CD14-positive monocyte (primary cell): ENCODE measurements at regions not wholly inside any gene's neighbourhood (a gene's known extent, or its start where the extent isn't known, plus 50 kb on each side); places are given as distances from the start of the nearest gene placed in this dataset.

ENCODE experiments used
- DNase-seq, 3 donors: peaks; one replicate each; pipeline ENCODE4 v3.0.0-alpha.2; 2011 to 2022
- H2AFZ ChIP-seq: 2 replicates; pipeline ENCODE4 v1.6.0; 2012; ENCODE audit warnings: mild to moderate bottlenecking, low read depth, low read length, inconsistent platforms; ENCODE audit not compliant: insufficient read depth, poor library complexity, severe bottlenecking
- H3K27ac ChIP-seq, 2 donors: 1 replicate in 1 of 2; 2 replicates in 1 of 2; pipeline ENCODE4 v1.5.1; 2012 to 2013; ENCODE audit warnings: low read length in 2 of 2, control low read depth in 1 of 2, inconsistent platforms in 1 of 2, low read depth in 1 of 2, mild to moderate bottlenecking in 1 of 2
- H3K27me3 ChIP-seq, 2 donors: one replicate each; pipeline versions ENCODE4 v1.6.0 to v1.6.1; 2011 to 2013; ENCODE audit warnings: low read length in 2 of 2; ENCODE audit not compliant: control insufficient read depth in 2 of 2, insufficient read depth in 2 of 2
- H3K36me3 ChIP-seq, 2 donors: replicated peaks in 1 of 2; 1 replicate in 1 of 2; 2 replicates in 1 of 2; pipeline versions ENCODE4 v1.5.1 to v1.6.1; 2012 to 2013; ENCODE audit warnings: low read length in 2 of 2, control low read depth in 1 of 2, inconsistent platforms in 1 of 2, mild to moderate bottlenecking in 1 of 2; ENCODE audit not compliant: insufficient read depth in 2 of 2, control insufficient read depth in 1 of 2
- H3K4me1 ChIP-seq, 2 donors: 1 replicate in 1 of 2; 2 replicates in 1 of 2; pipeline versions ENCODE4 v1.5.1 to v1.6.1; 2012 to 2013; ENCODE audit warnings: low read length in 2 of 2, control low read depth in 1 of 2, inconsistent platforms in 1 of 2, mild to moderate bottlenecking in 1 of 2, moderate library complexity in 1 of 2; ENCODE audit not compliant: insufficient read depth in 2 of 2, control insufficient read depth in 1 of 2
- H3K4me2 ChIP-seq: replicated peaks from 2 replicates; pipeline ENCODE3; 2012; ENCODE audit warnings: low read length, moderate library complexity, mild to moderate bottlenecking; ENCODE audit not compliant: poor library complexity, severe bottlenecking; ENCODE audit errors: extremely low read depth
- H3K4me3 ChIP-seq, 3 experiments: fragments of 200-600 bp in 1 of 3; sonication (generic) in 1 of 3; replicated peaks in 1 of 3; 1 replicate in 2 of 3; 2 replicates in 1 of 3; pipeline ENCODE4 v1.5.1; 2011 to 2013; ENCODE audit warnings: low read length in 3 of 3, mild to moderate bottlenecking in 3 of 3, control low read depth in 2 of 3, low read depth in 2 of 3, inconsistent platforms in 1 of 3, moderate library complexity in 1 of 3
- H3K79me2 ChIP-seq: 2 replicates; pipeline ENCODE4 v1.6.0; 2012; ENCODE audit warnings: mild to moderate bottlenecking, control low read depth, inconsistent platforms, low read length, moderate library complexity; ENCODE audit not compliant: insufficient read depth
- H3K9ac ChIP-seq: 2 replicates; pipeline ENCODE4 v1.6.0; 2017; ENCODE audit warnings: low read length, mild to moderate bottlenecking; ENCODE audit not compliant: insufficient read depth, poor library complexity, severe bottlenecking
- H3K9me3 ChIP-seq, 2 donors: replicated peaks in 1 of 2; 1 replicate in 1 of 2; 2 replicates in 1 of 2; pipeline versions ENCODE4 v1.5.1 to v1.6.1; 2012 to 2013; ENCODE audit warnings: low read length in 2 of 2, control low read depth in 1 of 2; ENCODE audit not compliant: control insufficient read depth in 1 of 2, insufficient read depth in 1 of 2
- H4K20me1 ChIP-seq: 2 replicates; pipeline ENCODE4 v1.6.0; 2012; ENCODE audit warnings: mild to moderate bottlenecking, low read length, control low read depth, moderate library complexity; ENCODE audit not compliant: insufficient read depth
- H3K27ac Mint-ChIP-seq, 7 donors: one replicate each; pipeline ENCODE4 v1.8.0; 2020; ENCODE audit warnings: mild to moderate bottlenecking in 7 of 7, mixed read lengths in 7 of 7, moderate library complexity in 6 of 7, inconsistent platforms in 2 of 7
- H3K27me3 Mint-ChIP-seq, 3 donors: one replicate each; pipeline ENCODE4 v1.8.0; 2021 to 2022; ENCODE audit warnings: low read depth in 3 of 3, mild to moderate bottlenecking in 3 of 3, mixed read lengths in 3 of 3, moderate library complexity in 3 of 3, inconsistent platforms in 1 of 3
- H3K36me3 Mint-ChIP-seq, 2 donors: one replicate each; pipeline ENCODE4 v1.8.0; 2020; ENCODE audit warnings: mixed read lengths in 2 of 2, inconsistent platforms in 1 of 2, mild to moderate bottlenecking in 1 of 2
- H3K4me1 Mint-ChIP-seq: one replicate; pipeline ENCODE4 v1.8.0; 2020; ENCODE audit warnings: mild to moderate bottlenecking, mixed read lengths
- H3K4me3 Mint-ChIP-seq, 2 donors: one replicate each; pipeline ENCODE4 v1.8.0; 2020; ENCODE audit warnings: mild to moderate bottlenecking in 2 of 2, mixed read lengths in 2 of 2, moderate library complexity in 1 of 2
- H3K9me3 Mint-ChIP-seq, 7 donors: one replicate each; pipeline ENCODE4 v1.8.0; 2020 to 2022; ENCODE audit warnings: mixed read lengths in 7 of 7, mild to moderate bottlenecking in 6 of 7, moderate library complexity in 6 of 7, inconsistent platforms in 2 of 7
- WGBS: methylation state at CpG from one replicate; pipeline ENCODE4 v1.1.5; 2013; ENCODE audit warnings: missing lambda C conversion rate; ENCODE audit not compliant: insufficient coverage; 5-methylcytosine and 5-hydroxymethylcytosine counted together
- intact Hi-C, 2 donors: fragments of 100-400 bp; cut with micrococcal nuclease; formaldehyde crosslinking; loops; one replicate each; pipeline versions ENCODE4 v1.15.0 to v1.15.1; 2023
- TF ChIP-seq, protein P1 (sequence below): fragments of 200-600 bp; IDR thresholded peaks from one replicate; pipeline ENCODE4 v1.8.0; 2022; ENCODE audit warnings: antibody characterized with exemption, mild to moderate bottlenecking

DNA sequence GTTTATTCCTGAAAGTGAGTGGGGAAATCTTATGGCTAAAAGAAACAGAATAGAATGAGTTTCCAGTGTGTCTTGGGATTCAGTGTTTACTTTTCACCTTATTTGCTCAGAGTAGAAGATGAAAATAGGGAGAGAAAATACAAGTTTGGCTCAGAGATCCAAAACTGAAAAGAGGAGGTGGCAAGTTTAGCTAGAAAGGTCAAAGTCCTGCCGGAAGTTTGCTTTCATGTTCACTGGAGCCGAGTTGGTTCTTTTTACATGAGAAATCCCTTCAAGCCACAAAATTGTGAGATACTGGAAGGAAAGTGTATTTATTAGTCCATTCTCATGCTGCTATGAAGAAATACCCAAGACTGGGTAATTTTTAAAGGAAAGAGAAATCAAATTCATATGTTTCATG lies 604.6 kb downstream of the MRPL39 start:
- Histone ChIP-seq H3K9ac (no peak overlapping the region), H2AFZ (no peak overlapping the region), H3K27me3 (no peaks in the 10 kb centered on the region), H3K4me3 (no peak overlapping the region), H3K4me2 (no peak overlapping the region), H3K27ac (no peak overlapping the region), H3K36me3 (no peaks in the 10 kb centered on the region), H4K20me1 (no peaks in the 10 kb centered on the region), H3K4me1 (no peaks in the 10 kb centered on the region), H3K79me2 (no peaks in the 10 kb centered on the region), H3K9me3 (peaks cover 0 to 9% of the 10 kb centered on the region in 2 donors)
- no CpG with 5 or more reads among the region's 2 CpGs for WGBS
- intact Hi-C loops, result no loop called here
- no peak overlapping the region for H3K27ac Mint-ChIP-seq
- H3K9me3 Mint-ChIP-seq, result peaks cover 2 to 17% (median 8%) of the 10 kb centered on the region in 7 donors
- DNase-seq, result no peak
- H3K36me3 Mint-ChIP-seq, result no peaks in the 10 kb centered on the region
- no peaks in the 10 kb centered on the region for H3K27me3 Mint-ChIP-seq
- peaks cover 4% of the 10 kb centered on the region for H3K4me1 Mint-ChIP-seq
- TF ChIP-seq, protein P1, sequence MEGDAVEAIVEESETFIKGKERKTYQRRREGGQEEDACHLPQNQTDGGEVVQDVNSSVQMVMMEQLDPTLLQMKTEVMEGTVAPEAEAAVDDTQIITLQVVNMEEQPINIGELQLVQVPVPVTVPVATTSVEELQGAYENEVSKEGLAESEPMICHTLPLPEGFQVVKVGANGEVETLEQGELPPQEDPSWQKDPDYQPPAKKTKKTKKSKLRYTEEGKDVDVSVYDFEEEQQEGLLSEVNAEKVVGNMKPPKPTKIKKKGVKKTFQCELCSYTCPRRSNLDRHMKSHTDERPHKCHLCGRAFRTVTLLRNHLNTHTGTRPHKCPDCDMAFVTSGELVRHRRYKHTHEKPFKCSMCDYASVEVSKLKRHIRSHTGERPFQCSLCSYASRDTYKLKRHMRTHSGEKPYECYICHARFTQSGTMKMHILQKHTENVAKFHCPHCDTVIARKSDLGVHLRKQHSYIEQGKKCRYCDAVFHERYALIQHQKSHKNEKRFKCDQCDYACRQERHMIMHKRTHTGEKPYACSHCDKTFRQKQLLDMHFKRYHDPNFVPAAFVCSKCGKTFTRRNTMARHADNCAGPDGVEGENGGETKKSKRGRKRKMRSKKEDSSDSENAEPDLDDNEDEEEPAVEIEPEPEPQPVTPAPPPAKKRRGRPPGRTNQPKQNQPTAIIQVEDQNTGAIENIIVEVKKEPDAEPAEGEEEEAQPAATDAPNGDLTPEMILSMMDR, result no peak
- H3K4me3 Mint-ChIP-seq, result no peak overlapping the region

DNA sequence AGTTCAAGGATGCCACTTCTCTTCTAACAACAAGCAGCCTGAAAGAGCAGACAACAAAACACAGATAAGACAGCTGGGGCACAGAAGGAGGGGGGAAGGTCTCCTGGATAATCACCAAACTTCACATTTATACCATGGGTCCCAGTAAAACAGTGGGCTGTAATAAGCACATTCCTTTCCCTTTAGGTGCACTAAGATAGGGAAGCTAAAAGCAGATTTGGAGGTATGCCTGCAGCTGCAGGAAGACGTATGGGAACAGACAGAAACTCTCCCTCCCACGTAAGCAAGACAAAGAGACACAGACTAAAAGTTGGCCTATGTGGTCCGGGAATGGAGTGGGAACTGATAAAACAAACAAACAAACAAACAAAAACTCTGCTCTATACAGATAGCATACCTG lies 612.1 kb downstream of the MRPL39 start:
- no peak overlapping the region for H2AFZ ChIP-seq
- WGBS, result no CpG with 5 or more reads among the region's 3 CpGs
- DNase-seq, result no peak
- no peak overlapping the region for H3K4me3 Mint-ChIP-seq
- no peaks in the 10 kb centered on the region for H3K4me1 Mint-ChIP-seq
- no peak overlapping the region for H3K4me3 ChIP-seq
- H3K9me3 Mint-ChIP-seq, result peaks cover 2 to 26% (median 16%) of the 10 kb centered on the region in 7 donors
- H3K27me3 Mint-ChIP-seq, result no peaks in the 10 kb centered on the region
- H3K9ac ChIP-seq, result no peak overlapping the region
- H3K27me3 ChIP-seq, result no peaks in the 10 kb centered on the region
- no peak overlapping the region for H3K4me2 ChIP-seq
- no peaks in the 10 kb centered on the region for H3K36me3 ChIP-seq
- intact Hi-C loops, result no loop called here
- H3K9me3 ChIP-seq, result peaks cover 9 to 18% of the 10 kb centered on the region in 2 donors
- no peaks in the 10 kb centered on the region for H4K20me1 ChIP-seq
- H3K27ac ChIP-seq, result no peak overlapping the region
- no peaks in the 10 kb centered on the region for H3K4me1 ChIP-seq
- H3K79me2 ChIP-seq, result no peaks in the 10 kb centered on the region
- H3K27ac Mint-ChIP-seq, result no peak overlapping the region
- TF ChIP-seq, protein P1, result no peak
- no peaks in the 10 kb centered on the region for H3K36me3 Mint-ChIP-seq
